ENCODE measurements at regions not wholly inside any gene's neighbourhood (a gene's known extent, or its start where the extent isn't known, plus 50 kb on each side); places are given as distances from the start of the nearest gene placed in this dataset.

DNA sequence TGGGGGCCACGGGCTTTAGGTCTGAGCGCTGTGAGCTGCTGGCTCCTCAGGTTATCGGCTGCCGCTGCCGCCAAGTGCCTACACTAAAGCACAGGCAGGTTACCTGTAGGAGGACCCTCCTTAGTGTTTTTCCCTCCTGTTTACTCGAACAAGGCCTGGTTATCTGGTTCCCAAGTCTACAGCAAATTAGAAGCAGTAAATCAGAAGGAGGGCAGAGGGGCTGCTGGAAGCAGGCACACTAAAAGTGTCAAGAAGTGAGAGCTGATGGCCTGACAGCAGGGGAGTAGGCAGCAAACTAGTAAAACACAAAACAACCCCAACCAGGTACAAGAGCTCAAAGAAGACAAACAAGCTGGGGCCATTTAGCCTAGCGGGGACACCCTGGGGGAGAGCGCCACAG lies 125.0 kb upstream of the PJA1 start:
- TF ChIP-seq, protein P1, sequence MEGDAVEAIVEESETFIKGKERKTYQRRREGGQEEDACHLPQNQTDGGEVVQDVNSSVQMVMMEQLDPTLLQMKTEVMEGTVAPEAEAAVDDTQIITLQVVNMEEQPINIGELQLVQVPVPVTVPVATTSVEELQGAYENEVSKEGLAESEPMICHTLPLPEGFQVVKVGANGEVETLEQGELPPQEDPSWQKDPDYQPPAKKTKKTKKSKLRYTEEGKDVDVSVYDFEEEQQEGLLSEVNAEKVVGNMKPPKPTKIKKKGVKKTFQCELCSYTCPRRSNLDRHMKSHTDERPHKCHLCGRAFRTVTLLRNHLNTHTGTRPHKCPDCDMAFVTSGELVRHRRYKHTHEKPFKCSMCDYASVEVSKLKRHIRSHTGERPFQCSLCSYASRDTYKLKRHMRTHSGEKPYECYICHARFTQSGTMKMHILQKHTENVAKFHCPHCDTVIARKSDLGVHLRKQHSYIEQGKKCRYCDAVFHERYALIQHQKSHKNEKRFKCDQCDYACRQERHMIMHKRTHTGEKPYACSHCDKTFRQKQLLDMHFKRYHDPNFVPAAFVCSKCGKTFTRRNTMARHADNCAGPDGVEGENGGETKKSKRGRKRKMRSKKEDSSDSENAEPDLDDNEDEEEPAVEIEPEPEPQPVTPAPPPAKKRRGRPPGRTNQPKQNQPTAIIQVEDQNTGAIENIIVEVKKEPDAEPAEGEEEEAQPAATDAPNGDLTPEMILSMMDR (conservative IDR thresholded peaks at IDR 0.05; ENCODE audit: low read depth, low read length), result no peak
- TF ChIP-seq EZH2 (IDR thresholded peaks at IDR 0.05; ENCODE audit: borderline replicate concordance, low read depth, low read length, poor library complexity, severe bottlenecking), result no peak

All from A673 (cell line).